ENCODE measurements at regions not wholly inside any gene's neighbourhood (a gene's known extent, or its start where the extent isn't known, plus 50 kb on each side); places are given as distances from the start of the nearest gene placed in this dataset.

DNA sequence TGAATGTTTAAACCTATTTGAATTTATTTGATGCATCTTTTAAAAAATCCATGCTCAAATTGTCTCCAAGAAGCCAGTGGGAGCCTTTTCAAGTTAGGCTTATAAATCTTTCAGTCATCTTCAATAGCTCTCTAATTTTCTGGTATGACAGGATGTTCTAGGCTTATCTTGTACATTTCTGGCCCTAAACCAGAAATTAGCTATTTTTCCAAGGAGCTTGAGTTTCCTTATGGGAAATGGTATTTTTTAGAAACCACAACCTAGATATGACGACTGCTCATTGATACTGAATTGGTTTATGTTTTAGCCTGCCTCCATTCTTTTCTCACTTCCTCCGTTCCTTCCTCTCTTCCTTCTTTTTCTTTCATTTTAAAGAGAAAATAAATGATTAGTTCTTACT lies 172.3 kb downstream of the SPRY1 start:
- TF ChIP-seq, protein P1, sequence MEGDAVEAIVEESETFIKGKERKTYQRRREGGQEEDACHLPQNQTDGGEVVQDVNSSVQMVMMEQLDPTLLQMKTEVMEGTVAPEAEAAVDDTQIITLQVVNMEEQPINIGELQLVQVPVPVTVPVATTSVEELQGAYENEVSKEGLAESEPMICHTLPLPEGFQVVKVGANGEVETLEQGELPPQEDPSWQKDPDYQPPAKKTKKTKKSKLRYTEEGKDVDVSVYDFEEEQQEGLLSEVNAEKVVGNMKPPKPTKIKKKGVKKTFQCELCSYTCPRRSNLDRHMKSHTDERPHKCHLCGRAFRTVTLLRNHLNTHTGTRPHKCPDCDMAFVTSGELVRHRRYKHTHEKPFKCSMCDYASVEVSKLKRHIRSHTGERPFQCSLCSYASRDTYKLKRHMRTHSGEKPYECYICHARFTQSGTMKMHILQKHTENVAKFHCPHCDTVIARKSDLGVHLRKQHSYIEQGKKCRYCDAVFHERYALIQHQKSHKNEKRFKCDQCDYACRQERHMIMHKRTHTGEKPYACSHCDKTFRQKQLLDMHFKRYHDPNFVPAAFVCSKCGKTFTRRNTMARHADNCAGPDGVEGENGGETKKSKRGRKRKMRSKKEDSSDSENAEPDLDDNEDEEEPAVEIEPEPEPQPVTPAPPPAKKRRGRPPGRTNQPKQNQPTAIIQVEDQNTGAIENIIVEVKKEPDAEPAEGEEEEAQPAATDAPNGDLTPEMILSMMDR (IDR thresholded peaks at IDR 0.05; ENCODE audit: low read depth, low read length, poor library complexity, severe bottlenecking), result no peak
- TF ChIP-seq EZH2phosphoT487 (IDR thresholded peaks at IDR 0.05; ENCODE audit: borderline replicate concordance, low read length), result no peak

Measured in DOHH2 (cell line).